WTC11 (cell line): ENCODE measurements at regions not wholly inside any gene's neighbourhood (a gene's known extent, or its start where the extent isn't known, plus 50 kb on each side); places are given as distances from the start of the nearest gene placed in this dataset.

Source experiments
- GABPB1 ChIP-seq: sonication (generic); formaldehyde crosslinking; IDR thresholded peaks from 2 replicates; pipeline ENCODE4 v1.8.1; 2023; ENCODE audit warnings: mild to moderate bottlenecking, missing genetic modification reagents
- SP1 ChIP-seq: sonication (generic); formaldehyde crosslinking; conservative IDR thresholded peaks from 2 replicates; pipeline ENCODE4 v1.8.1; 2022; ENCODE audit warnings: missing genetic modification reagents
- TF ChIP-seq, protein P1 (sequence below): fragments of 200-600 bp; IDR thresholded peaks from 2 replicates; pipeline ENCODE4 v1.8.0; 2022; ENCODE audit warnings: antibody characterized with exemption
- TF ChIP-seq, protein P2 (sequence below): sonication (generic); formaldehyde crosslinking; IDR thresholded peaks from 2 replicates; pipeline ENCODE4 v1.8.0; 2022; ENCODE audit warnings: mild to moderate bottlenecking, missing genetic modification reagents
- TF ChIP-seq, protein P3 (sequence below): sonication (generic); formaldehyde crosslinking; IDR thresholded peaks from 2 replicates; pipeline ENCODE4 v1.8.0; 2022; ENCODE audit warnings: mild to moderate bottlenecking, missing genetic modification reagents
- TF ChIP-seq, protein P4 (sequence below): sonication (generic); formaldehyde crosslinking; IDR thresholded peaks from 2 replicates; pipeline ENCODE4 v1.8.1; 2023; ENCODE audit warnings: mild to moderate bottlenecking, missing genetic modification reagents, moderate library complexity

DNA sequence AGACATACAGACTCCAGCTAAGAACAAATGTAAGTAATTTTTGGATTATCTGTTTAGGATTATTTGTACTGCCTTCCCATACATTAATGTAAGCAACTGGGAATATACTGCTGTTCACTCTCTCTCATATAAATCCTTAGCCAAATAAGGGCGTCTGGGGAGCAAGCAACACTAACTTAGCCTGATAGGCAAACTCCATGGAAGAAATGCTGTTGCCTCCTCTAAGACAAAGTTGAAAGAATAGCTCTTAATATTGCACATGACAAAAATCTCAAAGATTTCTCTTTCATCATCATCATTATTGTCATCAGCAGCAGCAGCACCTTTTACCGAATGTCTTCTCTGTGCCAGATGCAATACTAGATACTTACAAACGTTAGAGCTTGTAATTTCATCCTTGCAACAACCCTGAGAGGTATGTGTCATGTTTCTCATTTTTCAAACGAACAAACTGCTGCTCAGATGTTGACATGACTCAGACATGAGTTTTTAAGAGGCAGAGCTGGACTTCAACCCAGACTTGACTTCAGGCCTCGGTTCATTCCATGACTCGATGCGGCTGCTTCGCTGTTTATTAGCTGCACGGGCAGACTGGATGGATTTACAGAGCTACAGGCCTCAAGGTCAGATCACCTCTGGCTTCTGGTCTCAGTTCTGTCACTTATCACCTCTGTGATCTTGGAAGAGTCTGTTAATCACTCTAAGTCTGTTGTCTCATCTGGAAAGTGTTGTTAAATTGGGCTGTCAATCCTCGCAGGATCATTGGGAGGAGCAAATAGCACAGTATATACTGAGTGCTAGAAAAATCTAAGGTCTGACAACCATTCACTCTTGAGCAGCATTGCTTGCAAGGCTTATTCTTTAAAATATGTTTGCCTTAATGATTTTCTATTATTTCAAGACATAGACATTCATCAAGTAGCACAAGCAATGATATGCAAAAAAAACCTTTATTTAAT lies 126.3 kb upstream of the CELF2 start:
- TF ChIP-seq, protein P1, sequence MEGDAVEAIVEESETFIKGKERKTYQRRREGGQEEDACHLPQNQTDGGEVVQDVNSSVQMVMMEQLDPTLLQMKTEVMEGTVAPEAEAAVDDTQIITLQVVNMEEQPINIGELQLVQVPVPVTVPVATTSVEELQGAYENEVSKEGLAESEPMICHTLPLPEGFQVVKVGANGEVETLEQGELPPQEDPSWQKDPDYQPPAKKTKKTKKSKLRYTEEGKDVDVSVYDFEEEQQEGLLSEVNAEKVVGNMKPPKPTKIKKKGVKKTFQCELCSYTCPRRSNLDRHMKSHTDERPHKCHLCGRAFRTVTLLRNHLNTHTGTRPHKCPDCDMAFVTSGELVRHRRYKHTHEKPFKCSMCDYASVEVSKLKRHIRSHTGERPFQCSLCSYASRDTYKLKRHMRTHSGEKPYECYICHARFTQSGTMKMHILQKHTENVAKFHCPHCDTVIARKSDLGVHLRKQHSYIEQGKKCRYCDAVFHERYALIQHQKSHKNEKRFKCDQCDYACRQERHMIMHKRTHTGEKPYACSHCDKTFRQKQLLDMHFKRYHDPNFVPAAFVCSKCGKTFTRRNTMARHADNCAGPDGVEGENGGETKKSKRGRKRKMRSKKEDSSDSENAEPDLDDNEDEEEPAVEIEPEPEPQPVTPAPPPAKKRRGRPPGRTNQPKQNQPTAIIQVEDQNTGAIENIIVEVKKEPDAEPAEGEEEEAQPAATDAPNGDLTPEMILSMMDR = no peak
- TF ChIP-seq SP1 (CRISPR knock-in tag) (no peak), GABPB1 (CRISPR knock-in tag) (no peak)
- TF ChIP-seq, protein P2, sequence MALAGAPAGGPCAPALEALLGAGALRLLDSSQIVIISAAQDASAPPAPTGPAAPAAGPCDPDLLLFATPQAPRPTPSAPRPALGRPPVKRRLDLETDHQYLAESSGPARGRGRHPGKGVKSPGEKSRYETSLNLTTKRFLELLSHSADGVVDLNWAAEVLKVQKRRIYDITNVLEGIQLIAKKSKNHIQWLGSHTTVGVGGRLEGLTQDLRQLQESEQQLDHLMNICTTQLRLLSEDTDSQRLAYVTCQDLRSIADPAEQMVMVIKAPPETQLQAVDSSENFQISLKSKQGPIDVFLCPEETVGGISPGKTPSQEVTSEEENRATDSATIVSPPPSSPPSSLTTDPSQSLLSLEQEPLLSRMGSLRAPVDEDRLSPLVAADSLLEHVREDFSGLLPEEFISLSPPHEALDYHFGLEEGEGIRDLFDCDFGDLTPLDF (CRISPR knock-in tag) = no peak
- TF ChIP-seq, protein P3, sequence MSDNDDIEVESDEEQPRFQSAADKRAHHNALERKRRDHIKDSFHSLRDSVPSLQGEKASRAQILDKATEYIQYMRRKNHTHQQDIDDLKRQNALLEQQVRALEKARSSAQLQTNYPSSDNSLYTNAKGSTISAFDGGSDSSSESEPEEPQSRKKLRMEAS (CRISPR knock-in tag) = no peak
- TF ChIP-seq, protein P4, sequence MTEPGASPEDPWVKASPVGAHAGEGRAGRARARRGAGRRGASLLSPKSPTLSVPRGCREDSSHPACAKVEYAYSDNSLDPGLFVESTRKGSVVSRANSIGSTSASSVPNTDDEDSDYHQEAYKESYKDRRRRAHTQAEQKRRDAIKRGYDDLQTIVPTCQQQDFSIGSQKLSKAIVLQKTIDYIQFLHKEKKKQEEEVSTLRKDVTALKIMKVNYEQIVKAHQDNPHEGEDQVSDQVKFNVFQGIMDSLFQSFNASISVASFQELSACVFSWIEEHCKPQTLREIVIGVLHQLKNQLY = no peak
